Spleen (tissue), 7 donors: ENCODE measurements at regions not wholly inside any gene's neighbourhood (a gene's known extent, or its start where the extent isn't known, plus 50 kb on each side); places are given as distances from the start of the nearest gene placed in this dataset.

Source experiments
- POLR2A ChIP-seq, 3 donors: fragments of 450-650 bp; IDR thresholded peaks; one replicate each; pipeline ENCODE4 v1.5.1; 2017; ENCODE audit warnings: antibody characterized with exemption in 3 of 3, mild to moderate bottlenecking in 1 of 3
- TF ChIP-seq, protein P1 (sequence below), 11 experiments: fragments of 200-600 bp in 7 of 11; fragments of 450-650 bp in 4 of 11; sonication (generic) in 4 of 11; IDR thresholded peaks in 8 of 11; conservative IDR thresholded peaks in 3 of 11; 1 replicate in 7 of 11; 2 replicates in 4 of 11; pipeline versions ENCODE4 v1.4.0 to v1.8.0; 2016 to 2021; ENCODE audit warnings: antibody characterized with exemption in 11 of 11, inconsistent platforms in 4 of 11, mild to moderate bottlenecking in 1 of 11
- donor health status: DM: no; HTN: no; CAD: no; lungs with moderate emphysema.
- donor health status: DM: no; HTN: no; CAD: no.
- donor health status: DM: no; HTN: no; CAD: no.

- TF ChIP-seq, protein P1, sequence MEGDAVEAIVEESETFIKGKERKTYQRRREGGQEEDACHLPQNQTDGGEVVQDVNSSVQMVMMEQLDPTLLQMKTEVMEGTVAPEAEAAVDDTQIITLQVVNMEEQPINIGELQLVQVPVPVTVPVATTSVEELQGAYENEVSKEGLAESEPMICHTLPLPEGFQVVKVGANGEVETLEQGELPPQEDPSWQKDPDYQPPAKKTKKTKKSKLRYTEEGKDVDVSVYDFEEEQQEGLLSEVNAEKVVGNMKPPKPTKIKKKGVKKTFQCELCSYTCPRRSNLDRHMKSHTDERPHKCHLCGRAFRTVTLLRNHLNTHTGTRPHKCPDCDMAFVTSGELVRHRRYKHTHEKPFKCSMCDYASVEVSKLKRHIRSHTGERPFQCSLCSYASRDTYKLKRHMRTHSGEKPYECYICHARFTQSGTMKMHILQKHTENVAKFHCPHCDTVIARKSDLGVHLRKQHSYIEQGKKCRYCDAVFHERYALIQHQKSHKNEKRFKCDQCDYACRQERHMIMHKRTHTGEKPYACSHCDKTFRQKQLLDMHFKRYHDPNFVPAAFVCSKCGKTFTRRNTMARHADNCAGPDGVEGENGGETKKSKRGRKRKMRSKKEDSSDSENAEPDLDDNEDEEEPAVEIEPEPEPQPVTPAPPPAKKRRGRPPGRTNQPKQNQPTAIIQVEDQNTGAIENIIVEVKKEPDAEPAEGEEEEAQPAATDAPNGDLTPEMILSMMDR (IDR thresholded peaks at IDR 0.05 in 8 of 11, conservative IDR thresholded peaks at IDR 0.05 in 3 of 11) = no peak
- no peak for TF ChIP-seq POLR2A (IDR thresholded peaks at IDR 0.05)
Measured at GRCh38 chr2:146158072-146158674, 1638.3 kb upstream of the ZEB2 start.
